ENCODE measurements at regions not wholly inside any gene's neighbourhood (a gene's known extent, or its start where the extent isn't known, plus 50 kb on each side); places are given as distances from the start of the nearest gene placed in this dataset.

DNA sequence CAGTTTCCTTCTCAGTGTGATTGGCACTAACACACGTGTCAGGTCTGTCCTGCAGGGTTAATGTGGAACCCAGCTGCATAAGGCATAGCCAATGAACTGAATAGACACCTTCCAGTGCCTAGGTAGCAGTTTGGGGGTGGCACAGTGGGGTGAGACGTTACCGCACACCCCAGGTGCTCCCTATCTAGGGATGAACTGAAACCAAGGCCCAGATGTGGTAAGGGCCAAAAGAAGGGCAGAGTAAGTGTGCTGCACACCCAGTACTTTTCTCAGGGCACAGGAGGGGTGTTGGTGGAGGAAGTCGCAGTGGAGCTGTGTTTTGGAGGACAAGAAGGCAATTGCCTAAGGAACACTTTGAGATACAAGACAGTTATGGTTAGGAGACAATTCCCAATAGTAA is 317.9 kb upstream of the TSHZ3 start:
- no peaks in the 10 kb centered on the region for H3K9me3 ChIP-seq
- no peak overlapping the region for H3K27ac ChIP-seq
- intact Hi-C loops (cut with DNase I), result no loop called here
- H3K4me3 ChIP-seq, result no peak overlapping the region
- no peaks in the 10 kb centered on the region for H3K27me3 ChIP-seq
- no peak for DNase-seq
- H3K4me1 ChIP-seq, result no peaks in the 10 kb centered on the region
- TF ChIP-seq, protein P1, sequence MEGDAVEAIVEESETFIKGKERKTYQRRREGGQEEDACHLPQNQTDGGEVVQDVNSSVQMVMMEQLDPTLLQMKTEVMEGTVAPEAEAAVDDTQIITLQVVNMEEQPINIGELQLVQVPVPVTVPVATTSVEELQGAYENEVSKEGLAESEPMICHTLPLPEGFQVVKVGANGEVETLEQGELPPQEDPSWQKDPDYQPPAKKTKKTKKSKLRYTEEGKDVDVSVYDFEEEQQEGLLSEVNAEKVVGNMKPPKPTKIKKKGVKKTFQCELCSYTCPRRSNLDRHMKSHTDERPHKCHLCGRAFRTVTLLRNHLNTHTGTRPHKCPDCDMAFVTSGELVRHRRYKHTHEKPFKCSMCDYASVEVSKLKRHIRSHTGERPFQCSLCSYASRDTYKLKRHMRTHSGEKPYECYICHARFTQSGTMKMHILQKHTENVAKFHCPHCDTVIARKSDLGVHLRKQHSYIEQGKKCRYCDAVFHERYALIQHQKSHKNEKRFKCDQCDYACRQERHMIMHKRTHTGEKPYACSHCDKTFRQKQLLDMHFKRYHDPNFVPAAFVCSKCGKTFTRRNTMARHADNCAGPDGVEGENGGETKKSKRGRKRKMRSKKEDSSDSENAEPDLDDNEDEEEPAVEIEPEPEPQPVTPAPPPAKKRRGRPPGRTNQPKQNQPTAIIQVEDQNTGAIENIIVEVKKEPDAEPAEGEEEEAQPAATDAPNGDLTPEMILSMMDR (IDR thresholded peaks at IDR 0.05), result no peak
- H3K9ac ChIP-seq (ENCODE audit: low read depth in 2 of 2, low read length in 2 of 2), result no peak overlapping the region
- H3K36me3 ChIP-seq, result no peaks in the 10 kb centered on the region

DNA sequence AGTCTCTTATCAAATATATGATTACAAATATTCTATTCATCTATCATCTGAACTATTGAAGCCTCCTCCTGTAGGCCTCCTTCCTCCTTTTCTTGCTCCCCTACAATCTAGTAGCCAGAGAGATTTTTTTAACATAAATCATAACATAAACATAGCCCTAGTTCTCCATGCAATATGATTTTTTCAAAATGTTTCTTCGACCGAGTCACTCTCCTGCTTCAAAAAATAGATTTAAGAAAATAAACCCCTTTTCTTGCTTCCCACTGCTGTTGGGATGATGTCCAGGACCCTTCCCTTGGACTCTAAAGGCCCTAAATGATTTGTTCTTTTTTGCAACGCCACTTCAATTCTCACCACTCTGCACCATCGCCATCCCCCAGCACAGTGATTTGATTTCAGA is 319.7 kb upstream of the TSHZ3 start:
- TF ChIP-seq, protein P1 (IDR thresholded peaks at IDR 0.05), result no peak
- Histone ChIP-seq H3K27ac (no peak overlapping the region), H3K27me3 (no peaks in the 10 kb centered on the region), H3K9ac (ENCODE audit: low read depth in 2 of 2, low read length in 2 of 2) (no peak overlapping the region), H3K9me3 (no peaks in the 10 kb centered on the region), H3K36me3 (no peaks in the 10 kb centered on the region), H3K4me1 (no peaks in the 10 kb centered on the region), H3K4me3 (no peak overlapping the region)
- no peak for DNase-seq
- intact Hi-C loops (cut with DNase I), result no loop called here

DNA sequence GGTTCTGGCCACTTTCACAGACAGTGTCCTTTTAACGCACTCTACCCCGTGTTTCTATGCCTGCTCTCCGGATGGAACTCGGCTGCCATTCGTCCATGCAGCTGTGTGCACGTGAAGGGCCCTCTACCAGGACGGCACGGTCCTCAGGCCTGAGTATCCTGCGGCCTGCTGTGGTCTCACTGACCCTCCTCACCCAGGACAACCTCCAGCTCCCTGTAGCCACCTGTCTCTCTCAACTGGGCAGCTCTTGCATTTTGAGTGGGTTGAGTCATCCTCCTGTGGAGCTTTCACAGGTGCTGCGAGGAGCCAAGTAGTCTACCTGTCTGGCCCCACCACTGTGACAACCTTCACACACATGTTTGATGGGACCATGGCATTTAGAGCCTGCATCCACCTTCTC is 321.7 kb upstream of the TSHZ3 start:
- Histone ChIP-seq H3K36me3 (no peaks in the 10 kb centered on the region), H3K27ac (no peak overlapping the region), H3K4me3 (no peak overlapping the region), H3K9me3 (no peaks in the 10 kb centered on the region), H3K9ac (ENCODE audit: low read depth in 2 of 2, low read length in 2 of 2) (no peak overlapping the region), H3K4me1 (no peaks in the 10 kb centered on the region), H3K27me3 (no peaks in the 10 kb centered on the region)
- no peak for DNase-seq
- intact Hi-C loops (cut with DNase I), result no loop called here
- TF ChIP-seq, protein P1 (IDR thresholded peaks at IDR 0.05), result no peak

DNA sequence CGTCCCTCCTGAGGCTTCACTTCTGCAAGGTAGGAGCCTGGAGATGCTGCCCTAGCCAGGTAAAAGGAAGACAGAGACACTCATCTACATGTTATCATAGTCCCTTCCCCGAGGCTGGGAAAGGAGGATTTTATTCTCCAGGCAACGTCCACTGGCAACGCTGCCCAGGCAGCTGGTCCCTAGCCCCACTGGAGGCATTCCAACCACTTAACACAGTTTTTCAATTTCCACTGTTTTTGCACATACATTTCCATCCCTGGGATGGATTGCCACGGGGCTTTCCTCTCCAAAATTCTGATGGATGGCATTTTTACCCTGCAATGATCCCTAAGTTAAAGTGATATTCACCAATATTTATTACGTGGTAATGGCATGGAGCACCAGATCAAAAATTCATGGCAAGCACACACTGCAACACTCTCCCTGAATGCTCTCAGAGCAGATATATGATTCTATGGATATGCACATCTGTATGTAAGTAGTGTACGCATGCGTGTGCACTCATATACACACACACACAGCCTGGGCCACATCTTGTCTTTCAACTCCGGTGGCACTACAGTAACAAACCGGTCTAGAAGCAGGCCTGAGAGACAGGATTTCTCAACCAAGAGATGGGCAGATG is 322.3 kb upstream of the TSHZ3 start:
- Histone ChIP-seq H3K27me3 (no peaks in the 10 kb centered on the region), H3K9me3 (no peaks in the 10 kb centered on the region), H3K36me3 (no peaks in the 10 kb centered on the region), H3K4me3 (no peak overlapping the region), H3K27ac (no peak overlapping the region), H3K4me1 (no peaks in the 10 kb centered on the region), H3K9ac (ENCODE audit: low read depth in 2 of 2, low read length in 2 of 2) (no peak overlapping the region)
- TF ChIP-seq, protein P1 (IDR thresholded peaks at IDR 0.05), result no peak
- DNase-seq, result no peak
- intact Hi-C loops (cut with DNase I), result no loop called here

DNA sequence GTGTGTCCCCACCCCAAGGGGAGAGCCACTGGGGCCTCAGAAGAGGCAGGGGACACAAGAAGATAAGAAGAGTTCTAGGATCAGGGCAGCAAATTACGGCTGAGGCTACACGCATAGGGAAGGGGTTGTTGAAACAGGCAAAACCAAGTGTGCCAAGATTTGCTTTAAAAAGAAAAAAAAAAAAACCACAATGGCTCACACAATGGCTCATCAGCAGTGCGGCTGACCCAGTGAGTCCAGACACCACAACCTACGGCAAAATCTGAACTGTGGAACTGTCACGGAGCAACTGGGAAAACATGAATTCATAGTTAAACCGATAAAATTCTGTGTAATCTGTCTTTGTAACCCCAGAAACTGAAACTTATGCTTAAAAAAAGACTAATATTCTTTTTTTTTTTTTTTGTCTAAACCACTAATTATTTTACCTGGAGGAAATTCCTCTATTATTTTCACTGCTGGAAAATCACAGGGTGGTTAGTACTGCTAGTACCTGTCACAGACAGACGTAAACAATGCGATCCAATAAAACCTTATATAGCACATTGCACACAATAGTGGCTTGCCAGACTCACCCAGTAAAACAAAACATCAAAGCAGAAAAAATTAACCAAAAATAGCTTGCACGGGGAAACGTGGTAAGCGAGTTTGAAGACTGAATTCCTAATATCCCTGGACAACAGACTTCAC is 325.4 kb upstream of the TSHZ3 start:
- DNase-seq, result no peak
- intact Hi-C loops (cut with DNase I), result no loop called here
- H3K9ac ChIP-seq (ENCODE audit: low read depth in 2 of 2, low read length in 2 of 2), result no peak overlapping the region
- no peaks in the 10 kb centered on the region for H3K27me3 ChIP-seq
- H3K4me3 ChIP-seq, result no peak overlapping the region
- H3K36me3 ChIP-seq, result no peaks in the 10 kb centered on the region
- TF ChIP-seq, protein P1 (IDR thresholded peaks at IDR 0.05), result no peak
- H3K27ac ChIP-seq, result no peak overlapping the region
- H3K4me1 ChIP-seq, result no peaks in the 10 kb centered on the region
- H3K9me3 ChIP-seq, result no peaks in the 10 kb centered on the region
